HG02571 (cell line): ENCODE measurements at regions not wholly inside any gene's neighbourhood (a gene's known extent, or its start where the extent isn't known, plus 50 kb on each side); places are given as distances from the start of the nearest gene placed in this dataset.
"Not testable (repeated sequence)": the region's sequence is repeated elsewhere in the genome, so short reads cannot be mapped to it uniquely, and the experiment has no call there.

Experiments
- ATAC-seq: cut with Tn5 transposase; IDR thresholded peaks from one replicate; pipeline ENCODE4 v1.9.1; 2021; ENCODE audit warnings: mild to moderate bottlenecking, moderate library complexity; ENCODE audit not compliant: unreplicated experiment

- no peak for ATAC-seq
Observed at GRCh38 chr15:58322253-58322652, 109.5 kb upstream of the LIPC start.

GRCh38 chr15:58323321-58323720, 108.5 kb upstream of the LIPC start:
- ATAC-seq: not testable (repeated sequence)

GRCh38 chr15:58324533-58324932, 107.3 kb upstream of the LIPC start:
- ATAC-seq: no peak

DNA sequence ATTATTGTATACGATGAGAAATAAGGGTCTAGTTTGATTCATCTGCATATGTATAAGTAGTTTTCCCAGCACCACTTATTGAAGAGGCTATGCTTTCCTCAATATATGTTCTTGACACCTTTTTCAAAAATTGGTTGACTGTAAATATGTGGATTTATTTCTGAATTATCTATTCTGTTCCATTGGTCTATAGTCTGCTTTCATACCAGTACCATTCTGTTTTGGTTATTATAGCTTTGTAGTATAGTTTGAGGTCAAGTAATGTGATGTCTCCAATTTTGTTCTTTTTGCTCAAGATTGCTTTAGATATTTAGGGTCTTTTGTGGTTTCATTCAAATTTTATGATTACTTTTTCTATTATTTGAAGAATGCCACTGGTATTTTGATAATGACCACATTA, 103.8 kb upstream of the LIPC start:
- ATAC-seq: no peak

GRCh38 chr15:58329211-58329610, 102.6 kb upstream of the LIPC start:
- ATAC-seq: no peak

DNA sequence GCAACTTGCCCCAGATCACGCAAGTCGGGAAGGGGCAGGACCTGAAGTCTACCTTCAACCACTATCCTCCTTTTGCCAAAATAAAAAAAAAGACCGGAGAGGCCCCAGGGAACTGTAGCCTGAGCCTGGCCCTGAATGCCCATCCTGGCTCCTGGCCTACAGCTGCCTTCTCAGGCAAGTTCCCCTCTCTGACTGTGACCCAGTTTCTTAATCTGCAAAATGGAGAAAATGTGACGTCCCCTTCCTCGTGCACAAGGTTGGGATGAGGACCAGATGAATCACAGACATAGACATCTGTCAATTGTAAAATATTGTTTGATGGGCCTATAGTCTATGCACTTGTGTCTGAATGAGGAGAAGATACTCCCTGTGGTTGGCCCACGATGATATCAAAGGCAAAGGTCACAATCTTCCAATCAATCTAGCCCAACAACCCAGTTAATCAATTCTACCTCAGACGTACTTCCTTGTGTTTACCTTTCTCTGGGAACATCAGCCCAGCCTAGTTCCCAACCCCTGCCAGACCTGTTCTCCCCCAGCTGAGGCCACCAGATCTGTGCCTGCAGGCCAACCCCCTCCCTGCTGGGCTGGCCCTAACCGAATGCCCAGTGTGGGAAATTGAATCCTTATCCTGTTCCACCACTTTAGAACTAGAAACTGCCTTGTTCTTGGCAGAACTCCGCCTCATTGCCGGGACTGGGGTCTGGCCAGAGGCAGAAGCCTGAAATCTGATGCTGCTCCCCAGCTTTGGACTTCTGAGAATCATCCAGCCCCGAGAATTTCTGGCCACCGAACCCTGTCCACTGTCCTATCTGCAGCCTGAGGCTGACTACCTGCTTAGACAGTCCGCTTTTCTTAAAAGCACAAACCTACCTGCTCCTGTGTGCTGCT, 101.8 kb upstream of the LIPC start:
- ATAC-seq: no peak

- ATAC-seq: no peak
Observed at GRCh38 chr15:58330741-58331559, 100.8 kb upstream of the LIPC start.

DNA sequence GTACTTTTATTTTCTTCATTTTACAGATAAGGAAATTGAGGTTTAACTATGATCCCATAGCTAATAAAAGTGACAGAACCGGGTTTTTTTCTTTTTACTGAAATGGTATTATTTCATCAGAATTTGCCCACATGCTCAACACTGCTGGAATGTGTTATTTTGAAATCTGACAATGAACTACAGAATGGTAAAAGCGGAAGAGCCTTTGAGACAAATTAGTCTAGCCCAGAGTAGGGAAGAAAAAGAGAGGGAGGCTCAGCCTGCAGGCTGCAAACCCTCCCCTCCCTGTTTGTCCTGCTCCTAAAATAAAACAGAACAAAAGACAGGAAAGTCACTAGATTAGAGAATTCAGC, 100.3 kb upstream of the LIPC start:
- no peak for ATAC-seq

DNA sequence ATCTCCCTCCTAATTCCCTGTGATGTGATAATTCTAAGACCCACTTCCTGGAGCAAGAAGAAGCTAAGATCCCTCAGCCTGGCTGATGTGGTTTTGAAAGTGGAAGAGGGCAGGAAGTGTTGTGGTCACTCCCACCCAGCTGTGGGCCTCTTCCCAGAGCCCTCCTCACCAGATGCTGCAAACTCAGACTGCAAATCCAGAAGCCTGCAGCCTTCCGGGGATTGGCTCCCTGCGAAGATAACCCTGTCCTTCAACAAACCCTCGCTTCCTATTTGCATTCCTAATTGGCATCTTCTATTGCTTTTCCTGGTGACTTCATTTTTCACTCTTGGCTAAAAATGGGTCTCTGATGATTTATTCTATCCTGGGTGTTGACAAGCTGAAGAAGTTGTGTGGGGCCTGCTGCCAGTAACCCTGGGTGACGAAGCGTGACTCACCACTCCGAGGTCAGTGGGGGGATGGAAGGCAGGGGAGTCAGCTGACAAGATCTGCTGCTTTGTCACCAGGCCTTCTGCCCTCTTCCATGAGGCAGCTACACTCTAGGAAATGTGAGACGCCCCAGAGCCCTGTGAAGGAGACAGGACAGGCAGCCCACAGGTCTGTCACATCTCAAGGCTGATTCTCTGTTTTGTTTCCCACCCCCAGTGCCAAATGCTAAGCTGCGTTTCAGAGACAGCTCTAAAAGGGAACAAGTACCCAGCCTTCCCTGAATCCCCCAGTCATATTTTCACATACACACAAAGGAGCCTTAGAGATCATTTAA, 99.7 kb upstream of the LIPC start:
- ATAC-seq: peak; percentile 80

- ATAC-seq: peak; percentile 10
Observed at GRCh38 chr15:58332676-58333400, 99.0 kb upstream of the LIPC start.

- ATAC-seq: no peak
Observed at GRCh38 chr15:58334803-58335202, 97.0 kb upstream of the LIPC start.

GRCh38 chr15:58336161-58336560, 95.6 kb upstream of the LIPC start:
- no peak for ATAC-seq

DNA sequence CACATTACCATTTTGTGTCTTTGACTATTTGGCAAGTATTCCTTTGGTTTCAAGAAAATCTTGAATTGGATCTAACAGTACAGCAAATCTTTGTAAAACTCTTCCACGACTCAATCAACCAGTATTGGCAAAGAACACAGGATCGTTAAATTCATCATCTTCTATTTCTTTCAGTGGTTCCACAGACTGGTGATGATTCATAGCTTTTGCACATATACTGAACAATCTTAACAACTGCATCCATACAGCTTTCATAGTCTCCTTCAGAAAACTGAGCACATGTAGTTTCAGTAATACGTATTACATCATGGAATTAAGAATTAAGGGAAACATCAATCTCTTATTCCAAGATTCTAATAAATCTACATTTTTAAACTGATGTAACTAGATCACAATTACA, 91.6 kb upstream of the LIPC start:
- no peak for ATAC-seq

DNA sequence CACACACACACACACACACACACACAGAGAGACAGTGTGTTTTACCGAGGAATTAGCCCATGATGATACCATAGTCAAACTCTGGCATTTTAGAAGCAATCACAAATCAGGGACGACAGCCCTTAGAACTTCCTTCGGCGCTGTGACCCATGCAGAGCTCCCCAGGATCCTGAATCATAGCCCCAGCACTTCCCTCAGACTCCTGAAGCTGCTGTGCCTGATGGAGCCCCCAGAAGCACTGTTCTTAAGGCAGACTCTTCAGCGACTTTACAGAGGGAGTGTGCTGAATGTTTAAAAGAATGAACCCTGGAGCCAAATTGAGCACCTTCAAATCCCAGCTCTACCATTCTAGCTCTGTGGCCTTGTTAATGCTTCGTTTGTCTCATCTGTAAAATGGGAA, 89.3 kb upstream of the LIPC start:
- ATAC-seq: no peak

GRCh38 chr15:58344213-58345070, 87.3 kb upstream of the LIPC start:
- ATAC-seq: no peak

GRCh38 chr15:58346361-58346760, 85.4 kb upstream of the LIPC start:
- no peak for ATAC-seq

- ATAC-seq: no peak
Observed at GRCh38 chr15:58348095-58348812, 83.5 kb upstream of the LIPC start.

- ATAC-seq: no peak
Observed at GRCh38 chr15:58352026-58352929, 79.5 kb upstream of the LIPC start.
